GM12878 (cell line): ENCODE measurements at regions not wholly inside any gene's neighbourhood (a gene's known extent, or its start where the extent isn't known, plus 50 kb on each side); places are given as distances from the start of the nearest gene placed in this dataset.

Experiments used
- ATAC-seq: fragments of 200-7000 bp; cut with Tn5 transposase; 3 replicates; pipeline ENCODE4 v1.9.1; 2020; ENCODE audit warnings: mild to moderate bottlenecking, moderate library complexity
- BruUV-seq: library from RNA; stranded (reverse); fragments of 400-500 nt; replicated peaks from 2 replicates; lab custom pipeline; 2021; lab: Mats Ljungman, UMichigan
- CTCF ChIA-PET: fragments of 300-600 bp; sonication (Branson Sonifier 250); formaldehyde crosslinking; extraction: SDS; loops from one replicate; lab custom pipeline; 2021; ENCODE audit warnings: inconsistent platforms; lab: Yijun Ruan, JAX
- POLR2A ChIA-PET: fragments of 350-600 bp; formaldehyde crosslinking; extraction: SDS; loops from one replicate; lab custom pipeline; 2021; ENCODE audit warnings: inconsistent platforms; lab: Charles Lee
- RAD21 ChIA-PET: fragments of 300-600 bp; sonication (Branson Sonifier 250); formaldehyde crosslinking; loops from one replicate; lab custom pipeline; 2023; ENCODE audit warnings: antibody characterized with exemption; ENCODE audit not compliant: unreplicated experiment; lab: Charles Lee
- SMC1A ChIA-PET: fragments of 300-600 bp; sonication (Branson Sonifier 250); formaldehyde crosslinking; loops from one replicate; lab custom pipeline; 2023; ENCODE audit not compliant: unreplicated experiment, uncharacterized antibody; lab: Charles Lee
- DNase-seq: peaks from one replicate; pipeline ENCODE4 v3.0.0-alpha.2; 2011; ENCODE audit warnings: low read depth, low spot score
- FAIRE-seq: peaks from 3 replicates; lab custom pipeline; 2011; peaks lifted over from hg19 to GRCh38; lab: Jason Lieb, UNC
- H2AFZ ChIP-seq: 2 replicates; pipeline ENCODE4 v1.6.0; 2011; ENCODE audit warnings: low read depth, low read length, control low read depth; ENCODE audit not compliant: control insufficient read depth
- H3K27ac ChIP-seq: 2 replicates; pipeline ENCODE4 v1.5.1; 2011; ENCODE audit warnings: control low read depth; ENCODE audit not compliant: control insufficient read depth, insufficient read depth
- H3K27me3 ChIP-seq, 2 experiments: replicated peaks in 1 of 2; 2 replicates each; pipeline versions ENCODE4 v1.6.0 to v1.6.1; 2011; ENCODE audit warnings: low read length in 1 of 2; ENCODE audit not compliant: control insufficient read depth in 2 of 2, insufficient read depth in 2 of 2
- H3K36me3 ChIP-seq, 2 experiments: 2 replicates each; pipeline ENCODE4 v1.5.1; 2011; ENCODE audit warnings: low read length in 1 of 2; ENCODE audit not compliant: control insufficient read depth in 2 of 2, insufficient read depth in 2 of 2
- H3K4me1 ChIP-seq: 2 replicates; pipeline ENCODE4 v1.6.1; 2011; ENCODE audit warnings: mild to moderate bottlenecking, low read length, moderate library complexity, mixed read lengths; ENCODE audit not compliant: control insufficient read depth, insufficient read depth
- H3K4me2 ChIP-seq: 2 replicates; pipeline ENCODE4 v1.6.0; 2011; ENCODE audit warnings: control low read depth; ENCODE audit not compliant: control insufficient read depth, insufficient read depth
- H3K4me3 ChIP-seq: fragments of 200-600 bp; sonication (generic); 2 replicates; pipeline ENCODE4 v1.5.1; 2016
- H3K79me2 ChIP-seq: 2 replicates; pipeline ENCODE4 v1.6.0; 2011; ENCODE audit warnings: low read length; ENCODE audit not compliant: control insufficient read depth, insufficient read depth
- H3K9ac ChIP-seq: 2 replicates; pipeline ENCODE4 v1.8.0; 2011; ENCODE audit warnings: low read length, control low read depth, mixed read lengths; ENCODE audit not compliant: control insufficient read depth, insufficient read depth
- H3K9me3 ChIP-seq: replicated peaks from 3 replicates; pipeline ENCODE4 v1.5.1; 2011; ENCODE audit warnings: mild to moderate bottlenecking, low read length; ENCODE audit not compliant: control insufficient read depth, insufficient read depth
- H4K20me1 ChIP-seq: 2 replicates; pipeline ENCODE4 v1.6.0; 2011; ENCODE audit not compliant: control insufficient read depth, insufficient read depth
- BHLHE40 ChIP-seq, 2 experiments: fragments of 450-650 bp in 1 of 2; IDR thresholded peaks; 2 replicates each; pipeline ENCODE4 v1.6.1; 2011 to 2017; ENCODE audit warnings: low read depth in 2 of 2, borderline replicate concordance in 1 of 2, improper control_type of control experiment in 1 of 2, low read length in 1 of 2, mild to moderate bottlenecking in 1 of 2
- BMI1 ChIP-seq: fragments of 450-650 bp; IDR thresholded peaks from 2 replicates; pipeline ENCODE4 v1.6.1; 2016; ENCODE audit warnings: mild to moderate bottlenecking, moderate library complexity, borderline replicate concordance
- CHD4 ChIP-seq: fragments of 200-600 bp; sonication (generic); IDR thresholded peaks from 2 replicates; pipeline ENCODE4 v1.6.1; 2016; ENCODE audit warnings: mild to moderate bottlenecking
- CREM ChIP-seq: IDR thresholded peaks from 2 replicates; pipeline ENCODE4 v1.6.1; 2014; ENCODE audit warnings: antibody characterized with exemption, low read depth
- DPF2 ChIP-seq: fragments of 450-650 bp; IDR thresholded peaks from 2 replicates; pipeline ENCODE4 v1.6.1; 2017; ENCODE audit warnings: mild to moderate bottlenecking
- EED ChIP-seq: sonication (generic); IDR thresholded peaks from 2 replicates; pipeline ENCODE4 v1.6.1; 2016; ENCODE audit warnings: antibody characterized with exemption, low read depth
- FOXK2 ChIP-seq: fragments of 450-650 bp; IDR thresholded peaks from 2 replicates; pipeline ENCODE4 v1.6.1; 2017; ENCODE audit warnings: mild to moderate bottlenecking, moderate library complexity
- IKZF1 ChIP-seq: fragments of 450-650 bp; conservative IDR thresholded peaks from 2 replicates; pipeline ENCODE4 v1.6.1; 2017; ENCODE audit warnings: antibody characterized with exemption, mild to moderate bottlenecking
- JUND ChIP-seq: IDR thresholded peaks from 2 replicates; pipeline ENCODE4 v1.6.1; 2012; ENCODE audit warnings: low read depth, mild to moderate bottlenecking, low read length, improper control_type of control experiment, moderate library complexity
- MXI1 ChIP-seq: fragments of 150-350 bp; IDR thresholded peaks from 2 replicates; pipeline ENCODE4 v1.6.1; 2011; ENCODE audit warnings: low read depth, mild to moderate bottlenecking, inconsistent platforms, low read length, improper control_type of control experiment
- NR2C1 ChIP-seq: fragments of 450-650 bp; IDR thresholded peaks from 2 replicates; pipeline ENCODE4 v1.6.1; 2017; ENCODE audit warnings: antibody characterized with exemption, mild to moderate bottlenecking, moderate library complexity
- RUNX3 ChIP-seq: IDR thresholded peaks from 2 replicates; pipeline ENCODE4 v1.6.1; 2012; ENCODE audit warnings: low read length, inconsistent platforms
- SP1 ChIP-seq: IDR thresholded peaks from one replicate; pipeline ENCODE4 v1.6.1; 2011; ENCODE audit warnings: low read depth, low read length
- TARDBP ChIP-seq: IDR thresholded peaks from 2 replicates; pipeline ENCODE4 v1.6.1; 2016; ENCODE audit warnings: borderline replicate concordance
- YBX1 ChIP-seq: fragments of 450-650 bp; IDR thresholded peaks from 2 replicates; pipeline ENCODE4 v1.6.1; 2016; ENCODE audit warnings: antibody characterized with exemption
- ZNF217 ChIP-seq: fragments of 450-650 bp; IDR thresholded peaks from 2 replicates; pipeline ENCODE4 v1.6.1; 2017; ENCODE audit warnings: antibody characterized with exemption, mild to moderate bottlenecking
- WGBS: methylation state at CpG from one replicate; pipeline ENCODE4 v1.1.6; 2016; ENCODE audit warnings: low lambda C conversion rate; ENCODE audit not compliant: insufficient replicate concordance, insufficient coverage; ENCODE audit errors: missing lambda C conversion rate; 5-methylcytosine and 5-hydroxymethylcytosine counted together
- in situ Hi-C: fragments of 300-500 bp; cut with MboI; formaldehyde crosslinking; loops from 9 replicates; pipeline ENCODE4 v1.14.3; 2018; ENCODE audit warnings: mixed read lengths
- intact Hi-C: fragments of 100-400 bp; cut with micrococcal nuclease; formaldehyde crosslinking; loops from one replicate; pipeline ENCODE4 v1.14.2; 2022; ENCODE audit not compliant: unreplicated experiment
- TF ChIP-seq, protein P1 (sequence below): IDR thresholded peaks from 2 replicates; pipeline ENCODE4 v1.6.1; 2012; ENCODE audit warnings: low read depth, low read length, improper control_type of control experiment

DNA sequence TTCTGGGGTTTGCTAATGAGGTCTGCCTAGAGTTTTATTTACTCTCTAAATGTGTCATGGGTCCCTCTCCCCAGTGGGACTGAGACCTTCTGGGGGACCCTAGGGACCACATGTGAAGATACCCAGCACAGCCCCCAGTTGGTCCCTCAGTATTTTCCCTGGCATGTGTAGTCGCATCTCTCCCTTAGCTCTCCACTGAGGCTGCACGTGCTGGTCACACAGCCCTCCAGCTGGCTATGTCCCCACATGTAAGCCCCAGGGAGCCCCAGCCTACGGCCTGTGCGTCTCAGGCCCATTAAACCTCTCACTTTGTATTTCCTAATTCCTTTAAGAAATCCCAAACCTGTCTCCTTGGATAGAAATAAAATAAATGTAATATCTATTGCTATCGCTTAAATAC, 189.6 kb upstream of the TSHZ3 start:
- POLR2A ChIA-PET: no interaction called here
- DNase-seq (no peak), ATAC-seq (no peak)
- no peak overlapping the region for H3K4me3 ChIP-seq
- in situ Hi-C loops: no loop called here
- no peaks in the 10 kb centered on the region for H3K36me3 ChIP-seq
- H3K27me3 ChIP-seq: no peaks in the 10 kb centered on the region
- BruUV-seq: no TSS peak
- WGBS: 38% methylated on average over 5 of the region's 5 CpGs
- no peak for TF ChIP-seq RUNX3
- TF ChIP-seq YBX1: no peak
- no peak for TF ChIP-seq BMI1
- TF ChIP-seq SP1: no peak
- no peak for TF ChIP-seq ZNF217
- no peak for TF ChIP-seq BHLHE40 (IDR thresholded peaks at IDR 0.05; ENCODE audit: borderline replicate concordance in 1 of 2, low read depth in 2 of 2, low read length in 1 of 2)
- no peak for TF ChIP-seq CREM
- no peak for TF ChIP-seq NR2C1
- TF ChIP-seq FOXK2: no peak
- TF ChIP-seq DPF2: no peak
- TF ChIP-seq JUND: no peak
- TF ChIP-seq MXI1: no peak
- TF ChIP-seq IKZF1: no peak
- TF ChIP-seq, protein P1, sequence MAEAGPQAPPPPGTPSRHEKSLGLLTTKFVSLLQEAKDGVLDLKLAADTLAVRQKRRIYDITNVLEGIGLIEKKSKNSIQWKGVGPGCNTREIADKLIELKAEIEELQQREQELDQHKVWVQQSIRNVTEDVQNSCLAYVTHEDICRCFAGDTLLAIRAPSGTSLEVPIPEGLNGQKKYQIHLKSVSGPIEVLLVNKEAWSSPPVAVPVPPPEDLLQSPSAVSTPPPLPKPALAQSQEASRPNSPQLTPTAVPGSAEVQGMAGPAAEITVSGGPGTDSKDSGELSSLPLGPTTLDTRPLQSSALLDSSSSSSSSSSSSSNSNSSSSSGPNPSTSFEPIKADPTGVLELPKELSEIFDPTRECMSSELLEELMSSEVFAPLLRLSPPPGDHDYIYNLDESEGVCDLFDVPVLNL: no peak
- TF ChIP-seq CHD4: no peak
- TF ChIP-seq EED: no peak
- TF ChIP-seq TARDBP: no peak
- TF ChIP-seq, all 136 proteins: peak for 0
- ChIA-PET SMC1A (no interaction called here), CTCF (no interaction called here), RAD21 (no interaction called here)
- Histone ChIP-seq H3K4me1 (no peaks in the 10 kb centered on the region), H3K9me3 (no peaks in the 10 kb centered on the region; the same call in 2 of the 3 replicates), H3K79me2 (no peaks in the 10 kb centered on the region), H3K9ac (no peak overlapping the region), H2AFZ (no peak overlapping the region), H4K20me1 (no peaks in the 10 kb centered on the region), H3K27ac (no peak overlapping the region), H3K4me2 (no peak overlapping the region)
- FAIRE-seq: no peak
- intact Hi-C loops: no loop called here
